GM12878 (cell line): ENCODE measurements at regions not wholly inside any gene's neighbourhood (a gene's known extent, or its start where the extent isn't known, plus 50 kb on each side); places are given as distances from the start of the nearest gene placed in this dataset.

Experiments used
- ATAC-seq: fragments of 200-7000 bp; cut with Tn5 transposase; 3 replicates; pipeline ENCODE4 v1.9.1; 2020; ENCODE audit warnings: mild to moderate bottlenecking, moderate library complexity
- BruUV-seq: library from RNA; stranded (reverse); fragments of 400-500 nt; replicated peaks from 2 replicates; lab custom pipeline; 2021; lab: Mats Ljungman, UMichigan
- CTCF ChIA-PET: fragments of 300-600 bp; sonication (Branson Sonifier 250); formaldehyde crosslinking; extraction: SDS; loops from one replicate; lab custom pipeline; 2021; ENCODE audit warnings: inconsistent platforms; lab: Yijun Ruan, JAX
- POLR2A ChIA-PET: fragments of 350-600 bp; formaldehyde crosslinking; extraction: SDS; loops from one replicate; lab custom pipeline; 2021; ENCODE audit warnings: inconsistent platforms; lab: Charles Lee
- RAD21 ChIA-PET: fragments of 300-600 bp; sonication (Branson Sonifier 250); formaldehyde crosslinking; loops from one replicate; lab custom pipeline; 2023; ENCODE audit warnings: antibody characterized with exemption; ENCODE audit not compliant: unreplicated experiment; lab: Charles Lee
- SMC1A ChIA-PET: fragments of 300-600 bp; sonication (Branson Sonifier 250); formaldehyde crosslinking; loops from one replicate; lab custom pipeline; 2023; ENCODE audit not compliant: unreplicated experiment, uncharacterized antibody; lab: Charles Lee
- DNase-seq: peaks from one replicate; pipeline ENCODE4 v3.0.0-alpha.2; 2011; ENCODE audit warnings: low read depth, low spot score
- FAIRE-seq: peaks from 3 replicates; lab custom pipeline; 2011; peaks lifted over from hg19 to GRCh38; lab: Jason Lieb, UNC
- H2AFZ ChIP-seq: 2 replicates; pipeline ENCODE4 v1.6.0; 2011; ENCODE audit warnings: low read depth, low read length, control low read depth; ENCODE audit not compliant: control insufficient read depth
- H3K27ac ChIP-seq: 2 replicates; pipeline ENCODE4 v1.5.1; 2011; ENCODE audit warnings: control low read depth; ENCODE audit not compliant: control insufficient read depth, insufficient read depth
- H3K27me3 ChIP-seq, 2 experiments: replicated peaks in 1 of 2; 2 replicates each; pipeline versions ENCODE4 v1.6.0 to v1.6.1; 2011; ENCODE audit warnings: low read length in 1 of 2; ENCODE audit not compliant: control insufficient read depth in 2 of 2, insufficient read depth in 2 of 2
- H3K36me3 ChIP-seq, 2 experiments: 2 replicates each; pipeline ENCODE4 v1.5.1; 2011; ENCODE audit warnings: low read length in 1 of 2; ENCODE audit not compliant: control insufficient read depth in 2 of 2, insufficient read depth in 2 of 2
- H3K4me1 ChIP-seq: 2 replicates; pipeline ENCODE4 v1.6.1; 2011; ENCODE audit warnings: mild to moderate bottlenecking, low read length, moderate library complexity, mixed read lengths; ENCODE audit not compliant: control insufficient read depth, insufficient read depth
- H3K4me2 ChIP-seq: 2 replicates; pipeline ENCODE4 v1.6.0; 2011; ENCODE audit warnings: control low read depth; ENCODE audit not compliant: control insufficient read depth, insufficient read depth
- H3K4me3 ChIP-seq: fragments of 200-600 bp; sonication (generic); 2 replicates; pipeline ENCODE4 v1.5.1; 2016
- H3K79me2 ChIP-seq: 2 replicates; pipeline ENCODE4 v1.6.0; 2011; ENCODE audit warnings: low read length; ENCODE audit not compliant: control insufficient read depth, insufficient read depth
- H3K9ac ChIP-seq: 2 replicates; pipeline ENCODE4 v1.8.0; 2011; ENCODE audit warnings: low read length, control low read depth, mixed read lengths; ENCODE audit not compliant: control insufficient read depth, insufficient read depth
- H3K9me3 ChIP-seq: replicated peaks from 3 replicates; pipeline ENCODE4 v1.5.1; 2011; ENCODE audit warnings: mild to moderate bottlenecking, low read length; ENCODE audit not compliant: control insufficient read depth, insufficient read depth
- H4K20me1 ChIP-seq: 2 replicates; pipeline ENCODE4 v1.6.0; 2011; ENCODE audit not compliant: control insufficient read depth, insufficient read depth
- CBX5 ChIP-seq: sonication (generic); IDR thresholded peaks from 2 replicates; pipeline ENCODE4 v1.6.1; 2016; ENCODE audit warnings: low read depth, moderate library complexity, mild to moderate bottlenecking, inconsistent platforms
- CEBPB ChIP-seq, 2 experiments: fragments of 150-350 bp in 1 of 2; IDR thresholded peaks; 2 replicates each; pipeline ENCODE4 v1.6.1; 2012 to 2014; ENCODE audit warnings: low read depth in 2 of 2, low read length in 2 of 2, borderline replicate concordance in 1 of 2, inconsistent platforms in 1 of 2
- CHD2 ChIP-seq: IDR thresholded peaks from 2 replicates; pipeline ENCODE4 v1.6.1; 2011; ENCODE audit warnings: low read depth, low read length, improper control_type of control experiment, borderline replicate concordance
- FOXM1 ChIP-seq: IDR thresholded peaks from 2 replicates; pipeline ENCODE4 v1.6.1; 2012; ENCODE audit warnings: low read depth, mild to moderate bottlenecking, inconsistent platforms, low read length, moderate library complexity
- IKZF2 ChIP-seq, 2 experiments: fragments of 450-650 bp; IDR thresholded peaks; 2 replicates each; pipeline ENCODE4 v1.6.1; 2017; ENCODE audit warnings: mild to moderate bottlenecking in 2 of 2, moderate library complexity in 2 of 2
- JUND ChIP-seq: IDR thresholded peaks from 2 replicates; pipeline ENCODE4 v1.6.1; 2012; ENCODE audit warnings: low read depth, mild to moderate bottlenecking, low read length, improper control_type of control experiment, moderate library complexity
- PAX8 ChIP-seq: fragments of 450-650 bp; IDR thresholded peaks from 2 replicates; pipeline ENCODE4 v1.6.1; 2017; ENCODE audit warnings: mild to moderate bottlenecking, moderate library complexity
- POLR2AphosphoS2 ChIP-seq: IDR thresholded peaks from 2 replicates; pipeline ENCODE4 v1.6.1; 2011; ENCODE audit warnings: low read depth, mild to moderate bottlenecking, low read length, improper control_type of control experiment, moderate library complexity
- SUZ12 ChIP-seq: fragments of 200-600 bp; sonication (generic); IDR thresholded peaks from one replicate; pipeline ENCODE4 v1.6.1; 2018; ENCODE audit warnings: antibody characterized with exemption, mild to moderate bottlenecking; ENCODE audit not compliant: unreplicated experiment
- TBL1XR1 ChIP-seq: IDR thresholded peaks from 2 replicates; pipeline ENCODE4 v1.6.1; 2012; ENCODE audit warnings: low read depth, low read length, improper control_type of control experiment
- USF2 ChIP-seq: IDR thresholded peaks from 2 replicates; pipeline ENCODE4 v1.6.1; 2011; ENCODE audit warnings: low read depth, low read length, improper control_type of control experiment, borderline replicate concordance
- YBX1 ChIP-seq: fragments of 450-650 bp; IDR thresholded peaks from 2 replicates; pipeline ENCODE4 v1.6.1; 2016; ENCODE audit warnings: antibody characterized with exemption
- ZBTB33 ChIP-seq: fragments of 450-650 bp; IDR thresholded peaks from 2 replicates; pipeline ENCODE4 v1.6.1; 2017; ENCODE audit warnings: mild to moderate bottlenecking
- WGBS: methylation state at CpG from one replicate; pipeline ENCODE4 v1.1.6; 2016; ENCODE audit warnings: low lambda C conversion rate; ENCODE audit not compliant: insufficient replicate concordance, insufficient coverage; ENCODE audit errors: missing lambda C conversion rate; 5-methylcytosine and 5-hydroxymethylcytosine counted together
- in situ Hi-C: fragments of 300-500 bp; cut with MboI; formaldehyde crosslinking; loops from 9 replicates; pipeline ENCODE4 v1.14.3; 2018; ENCODE audit warnings: mixed read lengths
- intact Hi-C: fragments of 100-400 bp; cut with micrococcal nuclease; formaldehyde crosslinking; loops from one replicate; pipeline ENCODE4 v1.14.2; 2022; ENCODE audit not compliant: unreplicated experiment
- TF ChIP-seq, protein P1 (sequence below): fragments of 450-650 bp; IDR thresholded peaks from 2 replicates; pipeline ENCODE4 v1.6.1; 2017; ENCODE audit warnings: mild to moderate bottlenecking, moderate library complexity
- TF ChIP-seq, protein P2 (sequence below): fragments of 450-650 bp; IDR thresholded peaks from 2 replicates; pipeline ENCODE4 v1.6.1; 2017; ENCODE audit warnings: mild to moderate bottlenecking, moderate library complexity

GRCh38 chr3:67821135-67821534 lies 166.7 kb upstream of the SUCLG2 start:
- Histone ChIP-seq H3K27me3 (no peaks in the 10 kb centered on the region), H3K27ac (no peak overlapping the region), H3K36me3 (no peaks in the 10 kb centered on the region), H4K20me1 (no peaks in the 10 kb centered on the region), H3K4me3 (no peak overlapping the region), H3K9ac (no peak overlapping the region), H2AFZ (no peak overlapping the region), H3K4me1 (no peaks in the 10 kb centered on the region), H3K9me3 (no peaks in the 10 kb centered on the region), H3K4me2 (no peak overlapping the region), H3K79me2 (no peaks in the 10 kb centered on the region)
- FAIRE-seq (no peak), DNase-seq (no peak), ATAC-seq (no peak)
- ChIA-PET SMC1A (no interaction called here), RAD21 (no interaction called here), POLR2A (no interaction called here), CTCF (interaction anchor here (1.2 kb wide), 1 partner anchor 389 kb away, joined by 3 read pairs; no protein-coding TSS in a partner anchor)
- in situ Hi-C loops, result no loop called here
- 43% methylated on average over 4 of the region's 4 CpGs for WGBS
- intact Hi-C loops, result no loop called here
- BruUV-seq, result no TSS peak
- TF ChIP-seq CBX5 (no peak), YBX1 (no peak), CHD2 (no peak), FOXM1 (no peak), IKZF2 (IDR thresholded peaks at IDR 0.05) (no peak), ZBTB33 (no peak), SUZ12 (no peak), TBL1XR1 (no peak), CEBPB (IDR thresholded peaks at IDR 0.05; ENCODE audit: borderline replicate concordance in 1 of 2, low read depth in 2 of 2, low read length in 2 of 2) (no peak), POLR2AphosphoS2 (no peak), USF2 (no peak), PAX8 (no peak), JUND (no peak)
- TF ChIP-seq, protein P1, sequence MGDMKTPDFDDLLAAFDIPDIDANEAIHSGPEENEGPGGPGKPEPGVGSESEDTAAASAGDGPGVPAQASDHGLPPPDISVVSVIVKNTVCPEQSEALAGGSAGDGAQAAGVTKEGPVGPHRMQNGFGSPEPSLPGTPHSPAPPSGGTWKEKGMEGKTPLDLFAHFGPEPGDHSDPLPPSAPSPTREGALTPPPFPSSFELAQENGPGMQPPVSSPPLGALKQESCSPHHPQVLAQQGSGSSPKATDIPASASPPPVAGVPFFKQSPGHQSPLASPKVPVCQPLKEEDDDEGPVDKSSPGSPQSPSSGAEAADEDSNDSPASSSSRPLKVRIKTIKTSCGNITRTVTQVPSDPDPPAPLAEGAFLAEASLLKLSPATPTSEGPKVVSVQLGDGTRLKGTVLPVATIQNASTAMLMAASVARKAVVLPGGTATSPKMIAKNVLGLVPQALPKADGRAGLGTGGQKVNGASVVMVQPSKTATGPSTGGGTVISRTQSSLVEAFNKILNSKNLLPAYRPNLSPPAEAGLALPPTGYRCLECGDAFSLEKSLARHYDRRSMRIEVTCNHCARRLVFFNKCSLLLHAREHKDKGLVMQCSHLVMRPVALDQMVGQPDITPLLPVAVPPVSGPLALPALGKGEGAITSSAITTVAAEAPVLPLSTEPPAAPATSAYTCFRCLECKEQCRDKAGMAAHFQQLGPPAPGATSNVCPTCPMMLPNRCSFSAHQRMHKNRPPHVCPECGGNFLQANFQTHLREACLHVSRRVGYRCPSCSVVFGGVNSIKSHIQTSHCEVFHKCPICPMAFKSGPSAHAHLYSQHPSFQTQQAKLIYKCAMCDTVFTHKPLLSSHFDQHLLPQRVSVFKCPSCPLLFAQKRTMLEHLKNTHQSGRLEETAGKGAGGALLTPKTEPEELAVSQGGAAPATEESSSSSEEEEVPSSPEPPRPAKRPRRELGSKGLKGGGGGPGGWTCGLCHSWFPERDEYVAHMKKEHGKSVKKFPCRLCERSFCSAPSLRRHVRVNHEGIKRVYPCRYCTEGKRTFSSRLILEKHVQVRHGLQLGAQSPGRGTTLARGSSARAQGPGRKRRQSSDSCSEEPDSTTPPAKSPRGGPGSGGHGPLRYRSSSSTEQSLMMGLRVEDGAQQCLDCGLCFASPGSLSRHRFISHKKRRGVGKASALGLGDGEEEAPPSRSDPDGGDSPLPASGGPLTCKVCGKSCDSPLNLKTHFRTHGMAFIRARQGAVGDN, result no peak
- TF ChIP-seq, protein P2, sequence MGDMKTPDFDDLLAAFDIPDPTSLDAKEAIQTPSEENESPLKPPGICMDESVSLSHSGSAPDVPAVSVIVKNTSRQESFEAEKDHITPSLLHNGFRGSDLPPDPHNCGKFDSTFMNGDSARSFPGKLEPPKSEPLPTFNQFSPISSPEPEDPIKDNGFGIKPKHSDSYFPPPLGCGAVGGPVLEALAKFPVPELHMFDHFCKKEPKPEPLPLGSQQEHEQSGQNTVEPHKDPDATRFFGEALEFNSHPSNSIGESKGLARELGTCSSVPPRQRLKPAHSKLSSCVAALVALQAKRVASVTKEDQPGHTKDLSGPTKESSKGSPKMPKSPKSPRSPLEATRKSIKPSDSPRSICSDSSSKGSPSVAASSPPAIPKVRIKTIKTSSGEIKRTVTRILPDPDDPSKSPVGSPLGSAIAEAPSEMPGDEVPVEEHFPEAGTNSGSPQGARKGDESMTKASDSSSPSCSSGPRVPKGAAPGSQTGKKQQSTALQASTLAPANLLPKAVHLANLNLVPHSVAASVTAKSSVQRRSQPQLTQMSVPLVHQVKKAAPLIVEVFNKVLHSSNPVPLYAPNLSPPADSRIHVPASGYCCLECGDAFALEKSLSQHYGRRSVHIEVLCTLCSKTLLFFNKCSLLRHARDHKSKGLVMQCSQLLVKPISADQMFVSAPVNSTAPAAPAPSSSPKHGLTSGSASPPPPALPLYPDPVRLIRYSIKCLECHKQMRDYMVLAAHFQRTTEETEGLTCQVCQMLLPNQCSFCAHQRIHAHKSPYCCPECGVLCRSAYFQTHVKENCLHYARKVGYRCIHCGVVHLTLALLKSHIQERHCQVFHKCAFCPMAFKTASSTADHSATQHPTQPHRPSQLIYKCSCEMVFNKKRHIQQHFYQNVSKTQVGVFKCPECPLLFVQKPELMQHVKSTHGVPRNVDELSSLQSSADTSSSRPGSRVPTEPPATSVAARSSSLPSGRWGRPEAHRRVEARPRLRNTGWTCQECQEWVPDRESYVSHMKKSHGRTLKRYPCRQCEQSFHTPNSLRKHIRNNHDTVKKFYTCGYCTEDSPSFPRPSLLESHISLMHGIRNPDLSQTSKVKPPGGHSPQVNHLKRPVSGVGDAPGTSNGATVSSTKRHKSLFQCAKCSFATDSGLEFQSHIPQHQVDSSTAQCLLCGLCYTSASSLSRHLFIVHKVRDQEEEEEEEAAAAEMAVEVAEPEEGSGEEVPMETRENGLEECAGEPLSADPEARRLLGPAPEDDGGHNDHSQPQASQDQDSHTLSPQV, result no peak
